OCI-LY3 (cell line): ENCODE measurements at regions not wholly inside any gene's neighbourhood (a gene's known extent, or its start where the extent isn't known, plus 50 kb on each side); places are given as distances from the start of the nearest gene placed in this dataset.

Experiments used
- CTCF ChIP-seq: fragments of 200-600, 300-600 bp; sonication (generic); IDR thresholded peaks from 2 replicates; pipeline ENCODE4 v1.5.1; 2014; ENCODE audit warnings: antibody characterized with exemption, low read length, low read depth
- EZH2phosphoT487 ChIP-seq: fragments of 200-600 bp; shearing (Covaris generic); IDR thresholded peaks from 2 replicates; pipeline ENCODE4 v1.6.1; 2018; ENCODE audit warnings: antibody characterized with exemption, mixed run types, low read depth

GRCh38 chr19:28066161-28066560, 1146.8 kb downstream of the UQCRFS1 start:
- no peak for TF ChIP-seq CTCF
- no peak for TF ChIP-seq EZH2phosphoT487
